PC-3 (cell line): ENCODE measurements at regions not wholly inside any gene's neighbourhood (a gene's known extent, or its start where the extent isn't known, plus 50 kb on each side); places are given as distances from the start of the nearest gene placed in this dataset.

ENCODE experiments used
- ATAC-seq: fragments of 200-7000 bp; cut with Tn5 transposase; 2 replicates; pipeline ENCODE4 v1.9.1; 2020; ENCODE audit warnings: mild to moderate bottlenecking, moderate library complexity
- BruUV-seq: library from RNA; stranded (reverse); fragments of 400-500 nt; replicated peaks from 2 replicates; lab custom pipeline; 2021; lab: Mats Ljungman, UMichigan
- CTCF ChIA-PET: fragments of 300-600 bp; sonication (Branson Sonifier 250); formaldehyde crosslinking; loops from one replicate; lab custom pipeline; 2022; ENCODE audit warnings: antibody characterized with exemption; lab: Charles Lee
- POLR2A ChIA-PET: fragments of 300-600 bp; sonication (Branson Sonifier 250); formaldehyde crosslinking; loops from one replicate; lab custom pipeline; 2022; ENCODE audit warnings: antibody characterized with exemption; ENCODE audit not compliant: unreplicated experiment; lab: Charles Lee
- DNase-seq: peaks from one replicate; pipeline ENCODE4 v3.0.0-alpha.2; 2015
- H2AFZ ChIP-seq: fragments of 300-600 bp; sonication (generic); 2 replicates; pipeline ENCODE4 v1.6.0; 2016; ENCODE audit warnings: antibody characterized with exemption, low read length
- H3F3A ChIP-seq: fragments of 300-600 bp; sonication (generic); one replicate; pipeline ENCODE4 v1.6.0; 2017; ENCODE audit warnings: antibody characterized with exemption, low read length, control low read depth, mild to moderate bottlenecking; ENCODE audit not compliant: unreplicated experiment
- H3K27ac ChIP-seq: fragments of 300-600 bp; sonication (generic); 2 replicates; pipeline ENCODE4 v1.5.1; 2016; ENCODE audit warnings: mild to moderate bottlenecking, low read length
- H3K27me3 ChIP-seq: fragments of 300-600 bp; sonication (generic); 2 replicates; pipeline ENCODE4 v1.6.1; 2016; ENCODE audit warnings: low read length, mixed read lengths
- H3K36me3 ChIP-seq: fragments of 300-600 bp; sonication (generic); 2 replicates; pipeline ENCODE4 v1.6.1; 2016; ENCODE audit warnings: low read depth, mixed run types, low read length, mixed read lengths
- H3K4me1 ChIP-seq: fragments of 300-600 bp; sonication (generic); 2 replicates; pipeline ENCODE4 v1.5.1; 2016; ENCODE audit warnings: low read length; ENCODE audit not compliant: insufficient read depth
- H3K4me2 ChIP-seq: fragments of 300-600 bp; sonication (generic); 2 replicates; pipeline ENCODE4 v1.6.0; 2016; ENCODE audit warnings: low read length
- H3K4me3 ChIP-seq: fragments of 300-600 bp; sonication (generic); 2 replicates; pipeline ENCODE4 v1.5.1; 2016; ENCODE audit warnings: mild to moderate bottlenecking, low read length, mixed read lengths
- H3K79me2 ChIP-seq: fragments of 300-600 bp; sonication (generic); 2 replicates; pipeline ENCODE4 v1.6.1; 2017; ENCODE audit warnings: low read length, mixed read lengths
- H3K9ac ChIP-seq: fragments of 300-600 bp; sonication (generic); 2 replicates; pipeline ENCODE4 v1.6.0; 2016; ENCODE audit warnings: mild to moderate bottlenecking, low read length
- H3K9me2 ChIP-seq: fragments of 300-600 bp; sonication (generic); replicated peaks from 2 replicates; pipeline ENCODE4 v1.6.1; 2016; ENCODE audit warnings: mixed run types, low read length, mixed read lengths
- H3K9me3 ChIP-seq: fragments of 300-600 bp; sonication (generic); 2 replicates; pipeline ENCODE4 v1.6.1; 2016; ENCODE audit warnings: low read length, mixed read lengths
- H4K20me1 ChIP-seq: fragments of 300-600 bp; sonication (generic); 2 replicates; pipeline ENCODE4 v1.6.1; 2016; ENCODE audit warnings: low read length, mixed read lengths
- EZH2 ChIP-seq: fragments of 300-600 bp; sonication (generic); IDR thresholded peaks from one replicate; pipeline ENCODE4 v1.6.1; 2017; ENCODE audit warnings: antibody characterized with exemption, mild to moderate bottlenecking, low read length; ENCODE audit not compliant: unreplicated experiment
- EZH2phosphoT487 ChIP-seq: fragments of 300-600 bp; sonication (generic); IDR thresholded peaks from 2 replicates; pipeline ENCODE4 v1.6.1; 2018; ENCODE audit warnings: mild to moderate bottlenecking, antibody characterized with exemption, low read length, borderline replicate concordance
- intact Hi-C: fragments of 100-400 bp; cut with micrococcal nuclease; formaldehyde crosslinking; loops from 2 replicates; pipeline ENCODE4 v1.9.0; 2023
- TF ChIP-seq, protein P1 (sequence below): fragments of 300-600 bp; sonication (generic); conservative IDR thresholded peaks from 2 replicates; pipeline ENCODE4 v1.5.1; 2017; ENCODE audit warnings: antibody characterized with exemption, low read depth, mild to moderate bottlenecking, low read length

DNA sequence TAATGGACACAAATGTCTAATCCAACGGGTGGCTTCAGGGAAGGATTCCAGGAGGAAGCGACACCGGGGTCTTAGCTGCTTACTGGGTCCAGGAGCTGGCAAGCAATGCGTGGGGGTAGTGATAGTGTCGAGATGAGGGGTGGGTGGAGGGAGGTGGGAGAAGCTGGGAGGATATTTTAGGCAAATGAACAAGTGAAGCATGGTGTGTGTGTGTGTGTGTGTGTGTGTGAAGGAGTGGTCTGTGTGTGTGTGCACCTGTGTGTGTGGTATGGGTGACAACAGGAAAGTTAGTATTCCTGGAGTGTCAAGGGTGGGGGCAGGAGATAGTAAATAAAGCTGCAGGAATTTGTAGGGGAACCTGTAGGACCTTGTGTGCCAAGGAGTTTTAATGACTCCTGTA is 126.9 kb upstream of the ZBED5 start:
- ATAC-seq = no peak
- H3K4me1 ChIP-seq = peaks cover 13% of the 10 kb centered on the region
- intact Hi-C loops = no loop called here
- H4K20me1 ChIP-seq = no peaks in the 10 kb centered on the region
- BruUV-seq = no TSS peak
- no peaks in the 10 kb centered on the region for H3F3A ChIP-seq
- H2AFZ ChIP-seq = no peak overlapping the region
- no peak overlapping the region for H3K27ac ChIP-seq
- no peak for TF ChIP-seq EZH2phosphoT487
- ChIA-PET POLR2A (no interaction called here), CTCF (no interaction called here)
- no peak for DNase-seq
- H3K79me2 ChIP-seq = no peaks in the 10 kb centered on the region
- no peaks in the 10 kb centered on the region for H3K9me3 ChIP-seq
- no peaks in the 10 kb centered on the region for H3K36me3 ChIP-seq
- H3K4me3 ChIP-seq = no peak overlapping the region
- H3K27me3 ChIP-seq = no peaks in the 10 kb centered on the region
- no peak overlapping the region for H3K4me2 ChIP-seq
- H3K9me2 ChIP-seq = no peaks in the 10 kb centered on the region
- H3K9ac ChIP-seq = no peak overlapping the region

DNA sequence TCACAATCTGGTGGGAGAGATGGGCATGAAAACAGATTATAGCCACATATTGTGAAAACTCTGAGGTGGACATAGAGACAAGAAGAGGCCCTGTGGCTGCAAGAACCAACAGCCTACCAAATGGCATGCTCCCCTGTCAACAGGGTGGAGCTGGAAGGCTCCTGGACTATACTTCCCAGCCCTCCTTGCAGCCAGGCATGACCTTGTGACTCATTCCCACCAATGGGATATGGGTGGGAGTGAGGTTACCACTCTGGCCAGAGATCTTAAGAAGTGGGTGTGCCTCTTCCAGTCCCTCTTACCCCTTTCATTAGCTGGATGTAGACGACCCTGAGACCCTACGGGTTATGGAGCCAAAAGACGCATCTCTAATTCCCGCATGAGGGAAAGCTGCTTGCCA is 126.4 kb upstream of the ZBED5 start:
- no TSS peak for BruUV-seq
- no peak overlapping the region for H2AFZ ChIP-seq
- intact Hi-C loops = no loop called here
- no peak overlapping the region for H3K9ac ChIP-seq
- DNase-seq (no peak), ATAC-seq (no peak)
- H3K36me3 ChIP-seq = no peaks in the 10 kb centered on the region
- no peak overlapping the region for H3K4me2 ChIP-seq
- no peak for TF ChIP-seq EZH2phosphoT487
- no peak for TF ChIP-seq EZH2
- TF ChIP-seq, protein P1, sequence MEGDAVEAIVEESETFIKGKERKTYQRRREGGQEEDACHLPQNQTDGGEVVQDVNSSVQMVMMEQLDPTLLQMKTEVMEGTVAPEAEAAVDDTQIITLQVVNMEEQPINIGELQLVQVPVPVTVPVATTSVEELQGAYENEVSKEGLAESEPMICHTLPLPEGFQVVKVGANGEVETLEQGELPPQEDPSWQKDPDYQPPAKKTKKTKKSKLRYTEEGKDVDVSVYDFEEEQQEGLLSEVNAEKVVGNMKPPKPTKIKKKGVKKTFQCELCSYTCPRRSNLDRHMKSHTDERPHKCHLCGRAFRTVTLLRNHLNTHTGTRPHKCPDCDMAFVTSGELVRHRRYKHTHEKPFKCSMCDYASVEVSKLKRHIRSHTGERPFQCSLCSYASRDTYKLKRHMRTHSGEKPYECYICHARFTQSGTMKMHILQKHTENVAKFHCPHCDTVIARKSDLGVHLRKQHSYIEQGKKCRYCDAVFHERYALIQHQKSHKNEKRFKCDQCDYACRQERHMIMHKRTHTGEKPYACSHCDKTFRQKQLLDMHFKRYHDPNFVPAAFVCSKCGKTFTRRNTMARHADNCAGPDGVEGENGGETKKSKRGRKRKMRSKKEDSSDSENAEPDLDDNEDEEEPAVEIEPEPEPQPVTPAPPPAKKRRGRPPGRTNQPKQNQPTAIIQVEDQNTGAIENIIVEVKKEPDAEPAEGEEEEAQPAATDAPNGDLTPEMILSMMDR = no peak
- CTCF ChIA-PET = no interaction called here
- no peaks in the 10 kb centered on the region for H3K79me2 ChIP-seq
- no peaks in the 10 kb centered on the region for H3K9me2 ChIP-seq
- no peaks in the 10 kb centered on the region for H4K20me1 ChIP-seq
- POLR2A ChIA-PET = no interaction called here
- H3K4me3 ChIP-seq = no peak overlapping the region
- H3K27me3 ChIP-seq = no peaks in the 10 kb centered on the region
- no peak overlapping the region for H3K27ac ChIP-seq
- H3K9me3 ChIP-seq = no peaks in the 10 kb centered on the region
- no peaks in the 10 kb centered on the region for H3F3A ChIP-seq
- H3K4me1 ChIP-seq = peaks cover 13% of the 10 kb centered on the region

DNA sequence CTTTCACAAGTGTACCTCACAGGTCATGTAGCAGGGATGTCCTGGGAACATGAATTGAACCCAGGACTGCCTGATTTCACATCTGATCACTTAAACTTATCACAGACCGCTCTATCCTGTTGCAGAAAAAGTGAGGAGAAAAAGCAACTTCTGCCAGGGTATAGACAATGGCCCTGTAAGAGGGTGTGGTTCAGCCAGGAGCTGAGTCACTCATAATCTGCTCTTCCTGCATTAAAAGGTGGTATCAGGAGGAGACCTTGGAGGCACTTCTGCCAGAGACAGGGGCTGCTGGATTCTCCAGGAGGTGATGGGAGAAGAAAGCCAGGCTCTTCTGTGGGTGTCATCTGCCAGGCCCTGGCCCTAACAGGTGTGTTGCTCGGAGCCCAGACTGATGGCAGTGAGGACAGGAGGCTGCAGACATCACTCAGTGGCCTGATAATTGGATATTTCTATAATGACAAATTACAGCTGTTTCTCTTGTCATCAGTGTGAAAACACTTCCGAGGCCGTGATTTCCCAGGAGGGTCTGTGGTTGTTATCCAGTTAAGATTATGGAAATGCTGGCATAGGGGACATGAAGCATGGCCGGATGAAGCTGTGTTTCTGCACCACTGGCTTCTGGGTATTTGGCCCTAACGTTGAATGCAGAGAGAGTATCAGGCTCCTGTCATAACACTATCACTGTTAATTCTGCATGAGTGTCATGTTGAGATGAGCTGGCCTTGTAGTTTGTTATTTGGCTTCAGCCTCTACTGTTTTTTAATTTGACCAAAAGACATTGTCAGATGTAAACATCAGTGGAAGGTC is 125.1 kb upstream of the ZBED5 start:
- H3K9ac ChIP-seq = no peak overlapping the region
- peaks cover 13% of the 10 kb centered on the region for H3K4me1 ChIP-seq
- BruUV-seq = no TSS peak
- peak; percentile 100 for ATAC-seq
- H4K20me1 ChIP-seq = no peaks in the 10 kb centered on the region
- H3K27me3 ChIP-seq = no peaks in the 10 kb centered on the region
- H3K27ac ChIP-seq = no peak overlapping the region
- H3K4me2 ChIP-seq = peak overlapping the region; percentile 39
- intact Hi-C loops = no loop called here
- TF ChIP-seq, protein P1 = no peak
- TF ChIP-seq EZH2phosphoT487 (no peak), EZH2 (no peak)
- no peaks in the 10 kb centered on the region for H3K9me3 ChIP-seq
- no peaks in the 10 kb centered on the region for H3K36me3 ChIP-seq
- no peaks in the 10 kb centered on the region for H3F3A ChIP-seq
- CTCF ChIA-PET = interaction anchor here (1.0 kb wide), 1 partner anchor 212 kb away, joined by 3 read pairs; no protein-coding TSS in a partner anchor
- peak overlapping the region; percentile 56; the same call in 1 of the 2 replicates for H2AFZ ChIP-seq
- H3K9me2 ChIP-seq = no peaks in the 10 kb centered on the region
- POLR2A ChIA-PET = no interaction called here
- DNase-seq = peak; percentile 54
- H3K4me3 ChIP-seq = no peak overlapping the region
- H3K79me2 ChIP-seq = no peaks in the 10 kb centered on the region
